DMS153 treated with DMSO at 0.1 percent for 48 hours (cell line): ENCODE measurements at regions not wholly inside any gene's neighbourhood (a gene's known extent, or its start where the extent isn't known, plus 50 kb on each side); places are given as distances from the start of the nearest gene placed in this dataset.
A peak's percentile ranks its signal among the peaks of the same experiment; 100 is the strongest.

Source experiments
- DNase-seq: peaks from one replicate; lab custom pipeline; 2025; ENCODE audit not compliant: unreplicated experiment; lab: John Stamatoyannopoulos, UW

DNA sequence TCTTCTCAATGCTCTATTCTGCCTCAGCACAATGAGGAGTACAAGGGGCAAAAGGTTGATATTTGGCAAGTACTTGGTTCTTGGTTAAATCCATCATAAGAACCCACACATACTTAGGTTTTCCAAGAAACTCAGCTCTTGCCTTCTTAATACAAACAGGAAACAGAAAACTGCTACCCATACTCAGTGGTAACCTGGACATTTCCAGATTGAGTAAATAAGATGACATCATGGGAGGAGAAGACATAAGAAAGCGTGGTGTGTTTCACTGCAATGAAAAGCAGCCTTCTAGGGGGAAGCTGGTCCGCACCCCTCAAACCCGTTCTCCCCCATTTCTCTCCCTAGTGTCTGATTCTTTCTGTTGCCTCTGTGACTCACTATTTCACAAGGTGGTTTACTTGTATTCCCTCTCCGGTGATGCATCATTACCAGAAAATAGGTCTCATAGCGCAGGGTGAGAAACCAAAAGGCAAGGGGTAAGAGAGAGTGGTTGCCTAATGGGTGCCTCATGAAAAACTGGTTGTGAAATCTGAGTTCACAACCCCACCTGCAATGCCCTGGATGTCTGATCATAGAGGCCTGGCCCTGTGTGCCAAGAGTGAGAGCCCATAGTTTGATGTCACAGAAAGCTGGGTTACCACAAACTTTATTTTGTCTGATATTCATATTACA, 326.5 kb upstream of the TBX3 start:
- no peak for DNase-seq

DNA sequence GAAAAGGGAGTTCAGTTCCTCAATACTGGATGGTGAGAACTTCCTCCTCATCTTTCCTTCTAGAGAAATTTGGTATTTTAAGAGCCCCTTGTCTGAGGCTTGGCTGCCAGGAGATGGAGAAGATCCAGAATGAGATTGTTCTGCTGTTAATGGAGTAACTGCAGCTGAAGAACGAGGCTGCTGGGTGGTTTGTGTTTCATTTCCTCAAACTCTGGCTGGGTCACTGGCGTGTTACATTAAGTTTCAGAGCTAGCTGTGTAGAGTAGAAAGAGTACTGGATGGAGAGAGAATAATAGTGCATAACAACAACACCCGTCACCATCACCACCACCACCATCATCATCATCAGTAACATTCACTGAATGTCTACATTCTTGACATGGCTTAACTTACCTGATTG, 325.0 kb upstream of the TBX3 start:
- DNase-seq: no peak

DNA sequence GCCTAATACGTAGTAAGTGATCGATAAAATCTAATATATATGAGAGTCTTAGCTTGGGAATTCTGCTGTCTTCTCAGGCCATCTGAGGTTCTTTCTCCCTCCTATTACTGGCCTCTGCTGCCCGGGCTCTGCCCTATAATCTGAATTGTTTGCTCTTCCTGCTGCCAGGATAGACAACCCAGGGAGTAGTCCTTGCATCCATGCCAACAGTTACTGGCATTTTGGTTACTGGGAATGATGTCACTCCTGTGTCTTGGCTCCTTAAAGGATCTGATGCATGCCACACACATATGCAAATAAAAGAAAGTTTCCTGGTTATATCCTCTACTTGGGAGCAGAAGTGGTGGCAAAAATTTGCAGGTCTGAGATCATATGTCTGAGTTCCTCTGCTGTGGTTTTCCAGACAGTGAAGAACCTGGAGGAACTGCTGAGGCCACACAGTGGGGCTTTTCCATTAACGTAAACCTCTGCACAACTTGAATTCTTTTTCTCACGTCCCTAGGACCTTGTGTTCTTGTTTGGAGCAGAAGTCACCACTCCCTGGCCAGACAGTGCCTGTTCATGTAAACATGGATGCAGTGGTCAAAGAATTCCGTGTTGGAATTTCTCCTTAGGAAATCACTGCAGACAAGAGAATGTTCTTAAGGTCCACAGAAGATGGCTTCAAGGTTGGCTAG, 320.6 kb upstream of the TBX3 start:
- no peak for DNase-seq

DNA sequence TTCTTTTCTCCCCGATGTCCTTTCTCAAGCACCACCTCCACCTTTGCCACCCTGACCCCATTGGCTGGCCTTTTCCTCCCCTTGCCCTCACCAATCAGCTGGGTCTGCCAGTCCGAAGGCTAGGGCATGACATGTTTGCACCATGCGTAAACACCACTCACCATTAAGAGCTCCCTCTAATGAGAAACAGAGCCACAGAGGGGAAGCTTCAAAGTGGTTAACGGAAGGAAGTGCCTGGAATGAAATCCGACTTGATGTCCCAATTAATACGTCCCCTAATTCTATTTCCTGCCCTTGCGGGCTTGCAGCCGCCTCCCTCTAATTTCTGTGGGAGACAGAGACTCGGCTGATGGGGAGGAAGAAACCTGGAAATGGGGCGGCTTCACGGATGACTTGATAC, 318.5 kb upstream of the TBX3 start:
- DNase-seq: no peak

DNA sequence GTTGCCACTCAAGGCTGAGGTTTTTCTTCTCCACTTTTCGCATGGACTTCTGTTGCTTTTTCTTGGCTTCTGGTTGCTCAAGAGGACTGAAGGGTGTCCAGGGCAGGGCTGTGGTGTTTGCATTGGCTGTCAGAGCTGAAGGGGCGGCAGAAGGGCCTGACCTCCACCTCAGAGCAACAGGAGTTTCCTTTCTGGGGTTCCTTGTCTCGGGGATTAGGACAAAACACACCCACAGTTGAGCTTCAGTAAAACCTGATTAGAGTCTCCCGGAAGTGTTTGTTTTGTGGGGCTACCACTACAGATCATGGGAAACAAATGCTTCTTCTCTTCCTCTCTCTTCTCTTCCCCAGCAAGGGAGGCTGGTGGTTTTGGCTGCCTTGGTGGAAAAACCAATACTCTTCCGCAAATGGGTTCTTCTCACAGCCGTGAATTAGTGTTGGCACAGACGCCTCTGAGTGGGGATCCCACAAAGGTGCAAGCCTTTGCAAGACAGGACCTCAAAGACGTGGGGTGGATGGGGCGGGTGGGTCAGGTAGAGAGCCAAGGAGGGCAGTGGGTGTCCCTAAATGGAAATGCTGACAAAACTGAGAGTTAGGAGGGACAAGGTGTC, 317.7 kb upstream of the TBX3 start:
- no peak for DNase-seq

- DNase-seq: peak; percentile 21
These were observed 316.1 kb upstream of the TBX3 start for GRCh38 chr12:115000038-115000437.

GRCh38 chr12:114998750-114999128, 314.8 kb upstream of the TBX3 start:
- DNase-seq: no peak

GRCh38 chr12:114998118-114998749, 314.3 kb upstream of the TBX3 start:
- DNase-seq: no peak

- DNase-seq: no peak
These were observed 312.4 kb upstream of the TBX3 start for GRCh38 chr12:114996382-114996781.

DNA sequence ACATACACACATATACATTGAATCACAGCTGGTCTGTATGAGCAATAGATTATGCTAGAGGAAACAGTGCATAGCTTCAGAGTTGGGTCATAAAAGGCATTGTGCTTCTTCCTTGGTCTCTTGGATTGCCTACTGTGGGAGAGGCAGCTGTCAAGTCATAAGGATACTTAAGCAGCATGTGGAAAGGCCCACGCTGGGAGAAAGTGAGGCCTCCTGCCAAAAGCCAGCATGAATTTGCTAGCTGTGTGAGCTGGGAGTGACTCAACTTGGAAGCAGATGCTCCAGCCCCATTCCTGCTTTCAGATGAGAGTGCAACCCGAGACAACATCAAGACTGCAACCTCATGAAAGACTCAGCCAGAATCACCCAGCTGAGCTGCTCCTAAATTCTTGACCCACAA, 311.9 kb upstream of the TBX3 start:
- no peak for DNase-seq

DNA sequence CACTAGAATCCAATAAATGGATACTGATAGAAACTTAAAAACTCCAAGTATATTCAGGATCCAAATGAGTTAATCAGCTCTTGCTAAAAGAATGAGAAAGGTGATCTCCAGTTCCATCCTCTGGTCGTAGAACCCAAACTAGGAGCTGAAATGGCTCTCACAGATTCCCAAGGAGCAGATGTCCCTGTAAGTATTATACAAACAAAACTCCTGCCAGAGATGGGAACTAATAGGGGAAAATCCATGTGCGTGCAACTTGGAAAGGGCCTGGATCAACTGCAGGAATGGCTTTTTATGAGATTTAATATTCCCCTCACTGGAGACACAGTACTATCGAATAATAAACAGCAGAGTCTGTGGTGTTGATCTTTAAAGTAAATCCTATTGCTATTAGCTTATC, 309.2 kb upstream of the TBX3 start:
- DNase-seq: no peak

DNA sequence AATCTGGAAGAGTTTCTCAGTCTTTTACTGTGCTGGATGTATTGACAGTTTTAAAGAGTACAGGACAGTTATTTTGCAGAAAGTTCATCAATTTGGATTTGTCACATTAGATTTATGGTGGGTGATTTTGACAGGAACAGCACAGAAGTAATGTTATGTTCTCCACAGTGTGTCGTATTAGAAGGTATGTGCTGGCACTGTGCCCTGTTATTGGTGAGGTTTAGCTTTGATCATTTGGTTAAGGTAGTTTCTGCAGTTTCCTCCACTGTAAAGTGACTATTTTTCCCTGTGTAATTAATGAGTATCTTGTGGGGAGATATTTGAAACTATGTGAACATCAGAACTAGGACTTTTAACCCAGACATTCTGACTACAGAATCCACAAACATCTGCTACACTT, 308.5 kb upstream of the TBX3 start:
- DNase-seq: no peak

GRCh38 chr12:114990381-114990780, 306.4 kb upstream of the TBX3 start:
- DNase-seq: no peak

DNA sequence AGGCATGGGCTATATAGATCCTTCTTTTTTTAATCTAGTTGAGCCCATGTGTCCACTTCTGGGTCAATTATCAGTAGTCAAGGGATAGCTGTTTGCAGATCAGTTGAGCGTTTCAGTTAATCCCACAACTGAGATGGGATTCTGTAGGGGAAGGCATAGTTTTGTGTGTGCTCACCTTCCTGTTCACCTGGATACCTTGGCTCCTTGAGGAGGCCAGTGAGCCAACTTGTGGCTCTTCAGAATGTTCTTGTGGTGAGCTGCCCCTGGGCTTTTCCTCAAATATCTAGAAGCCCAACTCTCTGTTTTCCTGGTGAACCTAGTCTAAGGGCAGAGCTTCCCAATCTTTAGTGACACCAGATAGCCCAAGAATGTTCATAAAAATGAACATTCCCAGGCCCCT, 302.9 kb upstream of the TBX3 start:
- no peak for DNase-seq

- no peak for DNase-seq
These were observed 302.3 kb upstream of the TBX3 start for GRCh38 chr12:114986178-114986714.

DNA sequence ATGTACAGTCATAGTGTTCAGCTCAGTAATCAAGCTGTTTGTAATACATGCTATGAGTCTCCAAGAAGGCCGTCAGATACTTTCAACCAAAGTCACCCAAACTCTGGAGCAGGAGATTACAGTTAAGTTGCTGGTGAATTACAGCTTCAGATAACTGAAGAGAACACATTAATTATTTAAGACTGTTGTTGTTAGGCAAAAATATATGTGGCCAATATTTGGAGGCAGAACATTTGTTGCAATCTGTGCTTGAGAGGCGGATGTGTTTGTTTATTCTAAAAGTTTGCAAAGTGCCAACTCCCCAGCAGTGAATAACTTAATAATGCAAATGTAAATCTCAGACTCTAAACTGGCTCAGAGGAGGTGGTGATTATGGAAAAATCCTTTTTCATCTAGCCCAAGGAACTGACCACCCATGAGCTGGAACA, 300.7 kb upstream of the TBX3 start:
- DNase-seq: no peak

GRCh38 chr12:114982760-114983159, 298.8 kb upstream of the TBX3 start:
- no peak for DNase-seq

GRCh38 chr12:114981036-114981435, 297.1 kb upstream of the TBX3 start:
- no peak for DNase-seq

DNA sequence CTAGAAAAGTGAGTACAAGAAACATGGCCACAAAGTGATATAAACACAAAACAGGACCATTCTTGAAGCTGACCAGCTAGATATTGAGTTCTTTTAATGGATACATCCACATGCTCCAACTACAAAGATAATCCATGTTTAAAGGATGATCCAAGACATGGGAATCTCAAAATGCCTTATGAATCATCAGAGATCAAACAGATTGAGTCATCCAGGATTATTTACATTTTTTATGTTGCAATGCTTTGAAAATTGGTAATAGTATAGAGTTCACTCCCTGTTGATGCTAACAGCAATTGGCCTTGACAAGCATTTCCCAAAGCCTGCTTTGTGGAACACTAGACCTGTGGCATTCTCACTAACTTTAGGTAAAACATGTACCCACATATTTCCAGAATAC, 293.0 kb upstream of the TBX3 start:
- DNase-seq: no peak

GRCh38 chr12:114976372-114976771, 292.4 kb upstream of the TBX3 start:
- DNase-seq: no peak

DNA sequence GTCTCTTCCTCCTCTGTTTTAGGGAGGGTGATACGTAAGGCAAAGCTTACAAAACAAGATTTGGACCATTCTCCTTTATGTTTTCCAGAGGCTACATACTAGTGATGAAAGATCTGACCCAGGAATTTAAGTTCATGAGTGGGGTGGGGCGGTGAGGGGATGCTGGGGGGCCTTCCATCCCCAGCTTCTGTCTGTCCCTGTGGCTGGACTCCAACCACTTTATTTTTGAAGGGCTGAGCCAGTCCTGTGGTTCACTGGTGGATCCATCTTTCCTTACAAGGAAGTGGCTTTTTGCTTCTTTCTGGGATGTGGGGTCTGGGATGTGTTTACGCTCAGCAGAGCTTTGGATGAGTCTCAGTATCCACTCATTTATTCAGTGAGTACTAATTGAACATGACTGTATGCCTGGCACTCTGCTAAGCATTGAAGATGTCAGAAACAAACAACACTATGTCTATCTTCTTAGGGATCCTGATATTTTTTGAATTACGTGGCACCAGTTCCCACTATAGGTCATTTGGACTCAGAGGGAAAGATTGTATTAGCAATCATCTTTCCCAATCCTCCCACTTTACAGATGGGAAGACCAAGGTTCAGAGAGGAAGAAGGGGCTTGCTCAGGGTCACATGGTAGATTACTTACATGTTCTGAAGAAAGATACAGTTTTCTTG, 291.8 kb upstream of the TBX3 start:
- no peak for DNase-seq
